GM18498 (cell line): ENCODE measurements at regions not wholly inside any gene's neighbourhood (a gene's known extent, or its start where the extent isn't known, plus 50 kb on each side); places are given as distances from the start of the nearest gene placed in this dataset.

Source experiments
- ATAC-seq: cut with Tn5 transposase; IDR thresholded peaks from one replicate; pipeline ENCODE4 v1.9.1; 2021; ENCODE audit warnings: mild to moderate bottlenecking, moderate library complexity; ENCODE audit not compliant: unreplicated experiment

- ATAC-seq, result peak; percentile 100
Observed at GRCh38 chr7:127447326-127447945, 54.9 kb upstream of the ZNF800 start.

GRCh38 chr7:127446842-127447241 is 54.3 kb upstream of the ZNF800 start:
- ATAC-seq, result no peak
